ENCODE measurements at regions not wholly inside any gene's neighbourhood (a gene's known extent, or its start where the extent isn't known, plus 50 kb on each side); places are given as distances from the start of the nearest gene placed in this dataset.
"Not testable (repeated sequence)": the region's sequence is repeated elsewhere in the genome, so short reads cannot be mapped to it uniquely, and the experiment has no call there.

DNA sequence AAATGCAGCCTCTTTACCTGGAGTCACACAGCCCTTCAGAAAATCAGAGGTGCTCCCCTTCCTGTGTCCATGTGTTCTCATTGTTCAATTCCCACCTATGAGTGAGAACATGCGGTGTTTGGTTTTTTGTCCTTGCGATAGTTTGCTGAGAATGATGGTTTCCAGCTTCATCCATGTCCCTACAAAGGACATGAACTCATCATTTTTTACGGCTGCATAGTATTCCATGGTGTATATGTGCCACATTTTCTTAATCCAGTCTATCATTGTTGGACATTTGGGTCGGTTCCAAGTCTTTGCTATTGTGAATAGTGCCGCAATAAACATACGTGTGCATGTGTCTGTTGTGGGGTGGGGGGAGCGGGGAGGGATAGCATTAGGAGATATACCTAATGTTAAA lies 60.3 kb upstream of the CCL1 start:
- DNase-seq; H3K4me1 Mint-ChIP-seq; H3K4me3 ChIP-seq (ENCODE audit: low read length); H3K4me3 Mint-ChIP-seq; H3K4me1 ChIP-seq (ENCODE audit: control insufficient read depth in 2 of 2, insufficient read depth in 2 of 2, low read length in 2 of 2); H3K27ac ChIP-seq (ENCODE audit: low read depth, low read length); H3K27ac Mint-ChIP-seq; POLR2A ChIA-PET; H3K9me3 Mint-ChIP-seq; CTCF ChIA-PET; H3K27me3 ChIP-seq (ENCODE audit: control insufficient read depth in 2 of 2, insufficient read depth in 2 of 2, low read length in 2 of 2); H3K9me3 ChIP-seq (ENCODE audit: control insufficient read depth in 2 of 3, low read length in 3 of 3); H3K36me3 ChIP-seq (ENCODE audit: control insufficient read depth in 2 of 3, insufficient read depth in 3 of 3, low read length in 3 of 3); ATAC-seq; H3K36me3 Mint-ChIP-seq: not testable (repeated sequence)
- intact Hi-C loops (cut with micrococcal nuclease): loop anchor here (5.0 kb wide), 3 partner anchors 94 to 574 kb away; no protein-coding TSS in a partner anchor
- H3K27me3 Mint-ChIP-seq: peaks cover 26 to 58% (median 43%) of the 10 kb centered on the region in 5 donors

DNA sequence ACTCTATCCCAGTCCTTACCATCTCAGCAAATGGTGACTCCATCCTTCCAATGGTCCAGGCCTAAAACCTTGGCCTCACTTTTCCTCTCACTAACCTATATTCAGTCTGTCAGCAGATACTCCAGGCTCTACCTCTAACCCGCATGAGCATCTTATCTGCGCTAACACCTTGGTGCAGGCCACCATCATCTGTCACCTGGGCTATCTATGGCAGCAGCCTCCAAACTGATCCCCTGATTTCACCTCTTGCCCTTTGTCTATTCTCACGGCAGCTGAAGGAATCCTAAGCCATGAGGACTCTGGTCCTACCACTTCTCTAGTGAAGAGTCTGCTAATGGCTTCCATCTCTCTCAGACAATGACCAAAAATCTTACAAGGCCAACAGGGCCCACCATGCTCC lies 57.9 kb upstream of the CCL1 start:
- no peaks in the 10 kb centered on the region for H3K4me1 ChIP-seq (ENCODE audit: control insufficient read depth in 2 of 2, insufficient read depth in 2 of 2, low read length in 2 of 2)
- peaks cover 0 to 8% (median 4%) of the 10 kb centered on the region in 7 donors for H3K4me1 Mint-ChIP-seq
- intact Hi-C loops (cut with micrococcal nuclease): loop anchor here (1.0 to 5.0 kb wide), 8 partner anchors 96 to 1326 kb away; partner anchors contain the start of gene RAD51D (in 2 of the 2)
- no peaks in the 10 kb centered on the region for H3K9me3 ChIP-seq (ENCODE audit: control insufficient read depth in 2 of 3, low read length in 3 of 3)
- H3K9me3 Mint-ChIP-seq: no peaks in the 10 kb centered on the region
- ChIA-PET CTCF (interaction anchor here (1.0 to 1.6 kb wide), 3 partner anchors 217 to 702 kb away, joined by 3 to 6 read pairs (median 4); no protein-coding TSS in a partner anchor), POLR2A (interaction anchor here (0.6 kb wide), 1 partner anchor 699 kb away, joined by 3 read pairs; the partner anchor contains the start of gene RAD51D)
- no peak overlapping the region for H3K4me3 ChIP-seq (ENCODE audit: low read length)
- H3K4me3 Mint-ChIP-seq: no peak overlapping the region
- peaks cover 22 to 58% (median 43%) of the 10 kb centered on the region in 5 donors for H3K27me3 Mint-ChIP-seq
- H3K36me3 ChIP-seq (ENCODE audit: control insufficient read depth in 2 of 3, insufficient read depth in 3 of 3, low read length in 3 of 3): no peaks in the 10 kb centered on the region
- H3K27ac Mint-ChIP-seq: peak overlapping the region in 1 of 9 donors; percentile 31
- no peak for ATAC-seq
- no peaks in the 10 kb centered on the region for H3K36me3 Mint-ChIP-seq
- DNase-seq: no peak
- no peaks in the 10 kb centered on the region for H3K27me3 ChIP-seq (ENCODE audit: control insufficient read depth in 2 of 2, insufficient read depth in 2 of 2, low read length in 2 of 2)
- no peak overlapping the region for H3K27ac ChIP-seq (ENCODE audit: low read depth, low read length)

DNA sequence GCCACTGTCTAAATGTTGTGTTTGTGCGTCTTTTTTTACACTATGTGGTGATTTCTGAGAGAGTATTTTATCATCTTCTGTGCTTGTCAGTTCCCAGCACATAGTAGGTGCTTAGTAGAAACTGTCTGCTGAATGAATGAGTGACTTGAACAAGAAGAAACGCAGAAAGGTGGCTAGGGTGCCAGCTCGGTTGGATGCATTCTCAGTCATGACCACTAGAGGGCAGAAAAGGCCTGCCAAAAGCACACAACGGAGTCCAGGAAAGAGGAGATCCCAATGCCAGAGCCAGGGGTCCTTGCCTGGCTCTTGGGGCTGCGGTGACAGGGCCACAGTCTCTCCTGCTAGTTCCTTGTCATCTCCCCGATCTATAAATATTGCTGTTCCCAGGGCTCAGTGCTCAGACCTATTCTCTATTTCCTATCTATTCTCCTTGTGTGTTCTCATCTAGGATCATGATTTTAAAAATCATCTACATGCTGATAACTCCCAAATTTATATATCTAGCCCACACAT lies 57.3 kb upstream of the CCL1 start:
- H3K4me3 ChIP-seq (ENCODE audit: low read length): no peak overlapping the region
- H3K36me3 ChIP-seq (ENCODE audit: control insufficient read depth in 2 of 3, insufficient read depth in 3 of 3, low read length in 3 of 3): no peaks in the 10 kb centered on the region
- POLR2A ChIA-PET: interaction anchor here (0.6 kb wide), 1 partner anchor 699 kb away, joined by 3 read pairs; the partner anchor contains the start of gene RAD51D
- no peaks in the 10 kb centered on the region for H3K9me3 Mint-ChIP-seq
- peaks cover 0 to 8% (median 4%) of the 10 kb centered on the region in 7 donors for H3K4me1 Mint-ChIP-seq
- no peaks in the 10 kb centered on the region for H3K36me3 Mint-ChIP-seq
- peaks cover 19 to 58% (median 40%) of the 10 kb centered on the region in 5 donors for H3K27me3 Mint-ChIP-seq
- H3K4me1 ChIP-seq (ENCODE audit: control insufficient read depth in 2 of 2, insufficient read depth in 2 of 2, low read length in 2 of 2): no peaks in the 10 kb centered on the region
- intact Hi-C loops (cut with micrococcal nuclease): loop anchor here (1.0 to 5.0 kb wide), 8 partner anchors 97 to 1327 kb away; partner anchors contain the start of gene RAD51D (in 2 of the 2)
- H3K27ac Mint-ChIP-seq: peak overlapping the region in 1 of 9 donors; percentile 31
- CTCF ChIA-PET: interaction anchor here (0.7 to 1.6 kb wide), 5 partner anchors 217 to 1638 kb away, joined by 3 to 6 read pairs (median 4); partner anchors contain the start of gene RAD51D
- no peak overlapping the region for H3K4me3 Mint-ChIP-seq
- ATAC-seq: peak; percentile 67
- H3K27me3 ChIP-seq (ENCODE audit: control insufficient read depth in 2 of 2, insufficient read depth in 2 of 2, low read length in 2 of 2): no peaks in the 10 kb centered on the region
- no peaks in the 10 kb centered on the region for H3K9me3 ChIP-seq (ENCODE audit: control insufficient read depth in 2 of 3, low read length in 3 of 3)
- DNase-seq: peak; percentile 20 to 68 (median 50)
- no peak overlapping the region for H3K27ac ChIP-seq (ENCODE audit: low read depth, low read length)

DNA sequence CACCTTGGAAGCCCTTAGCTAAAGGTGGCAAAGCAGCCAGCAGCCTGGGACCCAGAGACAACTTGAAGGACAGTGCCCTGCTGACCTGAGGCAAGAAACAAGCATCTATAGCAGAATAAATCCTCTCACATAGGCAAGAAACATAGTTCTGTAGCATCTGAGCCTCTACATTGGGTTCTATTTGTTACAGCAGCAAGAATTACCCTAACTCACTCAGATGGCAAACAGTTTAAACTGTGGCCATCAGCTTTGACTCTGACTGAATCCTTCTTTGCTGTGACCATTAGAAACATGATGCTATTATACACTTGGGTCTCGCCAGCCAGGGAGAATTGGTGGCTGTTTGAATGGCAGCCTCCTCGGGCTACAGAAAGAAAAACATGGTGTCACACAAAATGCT lies 53.1 kb upstream of the CCL1 start:
- Histone ChIP-seq H3K4me1 (ENCODE audit: control insufficient read depth in 2 of 2, insufficient read depth in 2 of 2, low read length in 2 of 2) (no peaks in the 10 kb centered on the region), H3K27ac (ENCODE audit: low read depth, low read length) (no peak overlapping the region), H3K27me3 (ENCODE audit: control insufficient read depth in 2 of 2, insufficient read depth in 2 of 2, low read length in 2 of 2) (no peaks in the 10 kb centered on the region), H3K9me3 (ENCODE audit: control insufficient read depth in 2 of 3, low read length in 3 of 3) (no peaks in the 10 kb centered on the region), H3K4me3 (ENCODE audit: low read length) (no peak overlapping the region), H3K36me3 (ENCODE audit: control insufficient read depth in 2 of 3, insufficient read depth in 3 of 3, low read length in 3 of 3) (no peaks in the 10 kb centered on the region)
- H3K36me3 Mint-ChIP-seq: no peaks in the 10 kb centered on the region
- POLR2A ChIA-PET: no interaction called here
- H3K4me3 Mint-ChIP-seq: no peak overlapping the region
- no peaks in the 10 kb centered on the region for H3K9me3 Mint-ChIP-seq
- H3K4me1 Mint-ChIP-seq: peaks cover 0 to 8% (median 0%) of the 10 kb centered on the region in 7 donors
- CTCF ChIA-PET: interaction anchor here (1.2 kb wide), 1 partner anchor 16 kb away, joined by 6 read pairs; no protein-coding TSS in a partner anchor
- peaks cover 26 to 55% (median 31%) of the 10 kb centered on the region in 5 donors for H3K27me3 Mint-ChIP-seq
- ATAC-seq (no peak), DNase-seq (no peak)
- intact Hi-C loops (cut with micrococcal nuclease): no loop called here
- no peak overlapping the region for H3K27ac Mint-ChIP-seq

DNA sequence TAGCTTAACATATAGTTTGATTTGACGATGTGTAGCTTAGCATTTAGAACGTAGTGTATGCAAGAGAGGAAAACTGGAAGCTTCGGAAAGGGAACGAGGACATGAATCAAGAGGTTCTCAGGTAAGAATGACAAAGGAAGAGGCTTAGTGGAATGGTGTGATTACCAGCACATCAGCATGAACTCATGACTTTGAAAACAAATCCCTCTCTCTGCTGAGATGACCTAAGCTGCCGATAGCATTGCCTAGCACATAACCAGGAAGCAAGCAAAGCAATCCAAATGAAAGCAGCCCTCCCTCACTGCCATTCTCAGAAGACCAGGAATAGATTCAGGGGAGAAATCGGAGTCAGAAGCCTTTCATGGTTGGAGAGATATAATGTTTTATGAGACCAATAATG lies 51.3 kb upstream of the CCL1 start:
- Mint-ChIP-seq H3K27ac (no peak overlapping the region), H3K27me3 (peaks cover 25 to 51% (median 30%) of the 10 kb centered on the region in 5 donors), H3K4me3 (no peak overlapping the region), H3K4me1 (peaks cover 0 to 8% (median 0%) of the 10 kb centered on the region in 7 donors), H3K36me3 (no peaks in the 10 kb centered on the region), H3K9me3 (peaks cover 0 to 1% (median 0%) of the 10 kb centered on the region in 11 donors)
- H3K27me3 ChIP-seq (ENCODE audit: control insufficient read depth in 2 of 2, insufficient read depth in 2 of 2, low read length in 2 of 2): no peaks in the 10 kb centered on the region
- no peaks in the 10 kb centered on the region for H3K36me3 ChIP-seq (ENCODE audit: control insufficient read depth in 2 of 3, insufficient read depth in 3 of 3, low read length in 3 of 3)
- ChIA-PET CTCF (interaction anchor here (1.1 kb wide), 1 partner anchor 8 kb away, joined by 3 read pairs; no protein-coding TSS in a partner anchor), POLR2A (no interaction called here)
- H3K27ac ChIP-seq (ENCODE audit: low read depth, low read length): no peak overlapping the region
- H3K4me3 ChIP-seq (ENCODE audit: low read length): no peak overlapping the region
- DNase-seq (no peak), ATAC-seq (no peak)
- no peaks in the 10 kb centered on the region for H3K4me1 ChIP-seq (ENCODE audit: control insufficient read depth in 2 of 2, insufficient read depth in 2 of 2, low read length in 2 of 2)
- intact Hi-C loops (cut with micrococcal nuclease): no loop called here
- H3K9me3 ChIP-seq (ENCODE audit: control insufficient read depth in 2 of 3, low read length in 3 of 3): no peaks in the 10 kb centered on the region

DNA sequence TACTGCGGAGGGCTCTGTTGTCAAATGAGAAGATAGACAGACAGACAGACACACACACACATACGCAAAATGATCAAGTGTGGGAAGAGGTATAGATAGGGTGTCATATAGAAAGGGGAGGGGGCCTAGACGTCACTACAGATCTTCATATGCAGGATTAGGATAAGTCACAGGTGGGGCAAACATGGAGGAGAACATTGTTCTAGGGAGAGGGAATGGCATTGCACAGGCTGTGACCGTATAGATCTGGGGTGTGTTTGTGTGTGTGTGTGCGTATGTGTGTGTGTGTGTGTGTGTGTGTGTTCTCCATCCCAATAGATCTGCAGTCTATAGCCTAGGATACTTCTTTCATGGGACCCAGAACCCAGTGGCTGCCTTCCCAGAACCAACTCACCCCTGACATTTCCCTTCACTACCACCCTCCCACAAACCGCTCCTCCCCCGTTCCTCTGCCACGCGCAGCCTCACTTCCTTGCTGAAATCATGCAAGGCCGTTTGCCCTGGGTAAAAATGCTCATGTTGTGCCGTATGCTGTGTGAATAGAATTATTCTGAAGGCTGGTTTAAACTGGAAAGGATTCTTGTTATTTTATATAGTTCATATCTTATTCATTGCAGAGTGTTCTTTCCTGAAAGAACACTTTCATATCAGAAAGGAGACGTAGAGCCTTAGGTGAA lies 50.5 kb upstream of the CCL1 start:
- Mint-ChIP-seq H3K27ac (no peak overlapping the region), H3K36me3 (no peaks in the 10 kb centered on the region), H3K27me3 (peaks cover 26 to 54% (median 36%) of the 10 kb centered on the region in 5 donors), H3K4me1 (peaks cover 0 to 8% (median 0%) of the 10 kb centered on the region in 7 donors), H3K9me3 (peaks cover 0 to 1% (median 0%) of the 10 kb centered on the region in 11 donors), H3K4me3 (no peak overlapping the region)
- ChIA-PET CTCF (interaction anchor here (1.1 kb wide), 1 partner anchor 9 kb away, joined by 3 read pairs; no protein-coding TSS in a partner anchor), POLR2A (no interaction called here)
- H3K4me1 ChIP-seq (ENCODE audit: control insufficient read depth in 2 of 2, insufficient read depth in 2 of 2, low read length in 2 of 2): no peaks in the 10 kb centered on the region
- H3K27ac ChIP-seq (ENCODE audit: low read depth, low read length): no peak overlapping the region
- ATAC-seq (no peak), DNase-seq (no peak)
- no peak overlapping the region for H3K4me3 ChIP-seq (ENCODE audit: low read length)
- intact Hi-C loops (cut with micrococcal nuclease): no loop called here
- no peaks in the 10 kb centered on the region for H3K36me3 ChIP-seq (ENCODE audit: control insufficient read depth in 2 of 3, insufficient read depth in 3 of 3, low read length in 3 of 3)
- no peaks in the 10 kb centered on the region for H3K9me3 ChIP-seq (ENCODE audit: control insufficient read depth in 2 of 3, low read length in 3 of 3)
- no peaks in the 10 kb centered on the region for H3K27me3 ChIP-seq (ENCODE audit: control insufficient read depth in 2 of 2, insufficient read depth in 2 of 2, low read length in 2 of 2)

Measured in naive thymus-derived CD4-positive, alpha-beta T cell (primary cell).